ENCODE measurements at regions not wholly inside any gene's neighbourhood (a gene's known extent, or its start where the extent isn't known, plus 50 kb on each side); places are given as distances from the start of the nearest gene placed in this dataset.

DNA sequence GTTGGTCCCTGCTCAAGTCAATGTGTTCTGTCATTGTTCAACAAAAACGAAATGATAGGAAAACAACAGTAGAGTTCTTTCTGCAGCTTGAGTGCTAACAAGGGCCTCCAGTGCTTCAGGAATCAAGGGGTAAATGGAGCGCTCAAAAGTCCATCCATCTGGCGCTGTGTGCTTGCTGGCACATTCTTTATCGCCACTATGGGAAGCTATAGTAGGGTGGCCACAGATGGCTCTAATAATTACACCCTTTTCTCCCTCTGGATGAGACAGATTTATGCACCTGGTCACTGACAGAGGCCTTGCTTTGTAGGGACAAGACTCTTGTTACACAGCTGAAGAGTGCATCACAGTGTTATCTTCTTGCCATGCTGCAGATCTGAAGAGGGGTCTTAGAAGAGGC, 136.0 kb downstream of the GDAP2 start:
- no peak for TF ChIP-seq EZH2 (IDR thresholded peaks at IDR 0.05; ENCODE audit: borderline replicate concordance)
- no peak for TF ChIP-seq EZH2phosphoT487 (IDR thresholded peaks at IDR 0.05; ENCODE audit: low read depth, severe bottlenecking, unreplicated experiment)
- TF ChIP-seq, protein P1, sequence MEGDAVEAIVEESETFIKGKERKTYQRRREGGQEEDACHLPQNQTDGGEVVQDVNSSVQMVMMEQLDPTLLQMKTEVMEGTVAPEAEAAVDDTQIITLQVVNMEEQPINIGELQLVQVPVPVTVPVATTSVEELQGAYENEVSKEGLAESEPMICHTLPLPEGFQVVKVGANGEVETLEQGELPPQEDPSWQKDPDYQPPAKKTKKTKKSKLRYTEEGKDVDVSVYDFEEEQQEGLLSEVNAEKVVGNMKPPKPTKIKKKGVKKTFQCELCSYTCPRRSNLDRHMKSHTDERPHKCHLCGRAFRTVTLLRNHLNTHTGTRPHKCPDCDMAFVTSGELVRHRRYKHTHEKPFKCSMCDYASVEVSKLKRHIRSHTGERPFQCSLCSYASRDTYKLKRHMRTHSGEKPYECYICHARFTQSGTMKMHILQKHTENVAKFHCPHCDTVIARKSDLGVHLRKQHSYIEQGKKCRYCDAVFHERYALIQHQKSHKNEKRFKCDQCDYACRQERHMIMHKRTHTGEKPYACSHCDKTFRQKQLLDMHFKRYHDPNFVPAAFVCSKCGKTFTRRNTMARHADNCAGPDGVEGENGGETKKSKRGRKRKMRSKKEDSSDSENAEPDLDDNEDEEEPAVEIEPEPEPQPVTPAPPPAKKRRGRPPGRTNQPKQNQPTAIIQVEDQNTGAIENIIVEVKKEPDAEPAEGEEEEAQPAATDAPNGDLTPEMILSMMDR (IDR thresholded peaks at IDR 0.05; ENCODE audit: poor library complexity), result no peak
- Histone ChIP-seq H3K36me3 (replicated peaks; ENCODE audit: insufficient read depth, low read depth) (no peaks in the 10 kb centered on the region), H3K4me2 (no peak overlapping the region), H3K79me2 (no peaks in the 10 kb centered on the region), H3K4me1 (ENCODE audit: insufficient read depth) (no peaks in the 10 kb centered on the region), H3K4me3 (no peak overlapping the region), H3K9me3 (ENCODE audit: low read depth) (no peaks in the 10 kb centered on the region), H3K27me3 (no peaks in the 10 kb centered on the region), H4K20me1 (ENCODE audit: insufficient read depth, poor library complexity, severe bottlenecking) (no peaks in the 10 kb centered on the region), H2AFZ (no peak overlapping the region), H3K9me2 (replicated peaks; ENCODE audit: insufficient read depth) (no peaks in the 10 kb centered on the region), H3K27ac (no peak overlapping the region)
- no peak for DNase-seq (ENCODE audit: low spot score)
- whole genome bisulfite sequencing (ENCODE audit: low lambda C conversion rate, missing lambda C conversion rate), result 98% methylated on average over 4 of the region's 4 CpGs

DNA sequence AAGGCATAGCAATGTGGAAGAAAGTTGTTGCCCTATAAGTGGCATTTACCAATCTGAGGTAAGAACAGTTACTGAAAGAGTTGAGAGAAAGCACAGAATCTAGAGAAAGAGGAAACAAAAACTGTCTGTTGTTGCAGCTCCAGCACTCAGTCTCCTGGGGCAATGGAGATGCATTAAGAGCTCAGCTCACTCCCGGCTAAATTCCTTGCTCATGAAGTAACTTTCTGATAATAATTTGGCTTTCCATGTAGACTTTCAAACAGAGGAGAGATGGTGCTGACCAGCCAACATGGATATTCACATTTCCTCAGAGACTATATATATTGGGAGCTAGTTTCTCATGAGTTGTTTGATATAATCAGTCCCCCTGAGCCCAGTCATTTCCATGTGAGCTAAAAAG, 135.3 kb downstream of the GDAP2 start:
- no peak for DNase-seq (ENCODE audit: low spot score)
- 41% methylated on average over 1 of the region's 1 CpG for WGBS (ENCODE audit: low lambda C conversion rate, missing lambda C conversion rate)
- Histone ChIP-seq H3K27me3 (no peaks in the 10 kb centered on the region), H3K9me3 (ENCODE audit: low read depth) (no peaks in the 10 kb centered on the region), H2AFZ (no peak overlapping the region), H4K20me1 (ENCODE audit: insufficient read depth, poor library complexity, severe bottlenecking) (no peaks in the 10 kb centered on the region), H3K36me3 (replicated peaks; ENCODE audit: insufficient read depth, low read depth) (no peaks in the 10 kb centered on the region), H3K4me3 (no peak overlapping the region), H3K27ac (no peak overlapping the region), H3K4me2 (no peak overlapping the region), H3K9me2 (replicated peaks; ENCODE audit: insufficient read depth) (no peaks in the 10 kb centered on the region), H3K79me2 (no peaks in the 10 kb centered on the region), H3K4me1 (ENCODE audit: insufficient read depth) (no peaks in the 10 kb centered on the region)
- TF ChIP-seq EZH2 (IDR thresholded peaks at IDR 0.05; ENCODE audit: borderline replicate concordance) (no peak), EZH2phosphoT487 (IDR thresholded peaks at IDR 0.05; ENCODE audit: low read depth, severe bottlenecking, unreplicated experiment) (no peak)
- TF ChIP-seq, protein P1 (IDR thresholded peaks at IDR 0.05; ENCODE audit: poor library complexity), result no peak

DNA sequence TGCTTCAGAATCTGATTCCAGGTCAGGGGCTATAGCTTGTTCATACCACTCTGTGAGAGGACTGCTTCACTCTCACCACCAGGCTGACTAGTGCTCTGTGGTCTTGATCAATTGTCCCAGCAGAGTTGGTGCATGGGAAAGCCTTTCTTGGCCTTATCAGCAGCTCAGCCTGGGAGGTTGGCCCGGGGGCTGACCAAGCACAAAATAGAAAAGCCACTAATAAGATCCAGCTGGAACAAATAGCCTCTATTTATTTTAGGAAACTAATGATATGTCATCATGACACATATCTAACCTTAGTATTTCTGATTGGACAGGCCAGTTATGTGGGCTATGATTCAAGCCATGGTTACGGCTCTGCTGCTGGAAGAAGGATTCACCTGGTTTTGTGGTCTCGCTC, 134.2 kb downstream of the GDAP2 start:
- Histone ChIP-seq H3K79me2 (no peaks in the 10 kb centered on the region), H3K4me1 (ENCODE audit: insufficient read depth) (no peaks in the 10 kb centered on the region), H3K27ac (no peak overlapping the region), H2AFZ (no peak overlapping the region), H3K9me2 (replicated peaks; ENCODE audit: insufficient read depth) (no peaks in the 10 kb centered on the region), H4K20me1 (ENCODE audit: insufficient read depth, poor library complexity, severe bottlenecking) (no peaks in the 10 kb centered on the region), H3K4me3 (no peak overlapping the region), H3K9me3 (ENCODE audit: low read depth) (no peaks in the 10 kb centered on the region), H3K36me3 (replicated peaks; ENCODE audit: insufficient read depth, low read depth) (no peaks in the 10 kb centered on the region), H3K4me2 (no peak overlapping the region), H3K27me3 (no peaks in the 10 kb centered on the region)
- TF ChIP-seq, protein P1 (IDR thresholded peaks at IDR 0.05; ENCODE audit: poor library complexity), result no peak
- TF ChIP-seq EZH2phosphoT487 (IDR thresholded peaks at IDR 0.05; ENCODE audit: low read depth, severe bottlenecking, unreplicated experiment), result no peak
- no peak for TF ChIP-seq EZH2 (IDR thresholded peaks at IDR 0.05; ENCODE audit: borderline replicate concordance)
- 71% methylated on average over 3 of the region's 3 CpGs for WGBS (ENCODE audit: low lambda C conversion rate, missing lambda C conversion rate)
- no peak for DNase-seq (ENCODE audit: low spot score)

DNA sequence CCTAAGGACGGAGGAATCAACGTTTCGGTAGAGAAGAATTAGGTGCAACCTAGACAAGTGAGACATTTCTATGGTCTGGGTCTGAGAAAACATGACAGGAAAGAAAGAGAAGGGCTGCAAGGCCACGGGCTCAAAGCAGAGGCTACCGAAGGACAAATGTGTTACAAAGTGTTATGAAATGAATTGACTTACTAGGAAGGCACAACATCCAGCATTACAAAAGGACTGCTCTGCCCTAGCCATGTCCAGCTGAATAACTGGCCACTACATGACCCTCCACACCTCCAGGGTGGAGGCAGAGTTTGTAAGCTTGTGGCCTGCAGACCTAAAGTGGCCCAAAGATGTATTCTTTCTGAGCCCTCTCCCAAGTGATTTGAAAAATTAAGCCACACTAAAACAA, 133.6 kb downstream of the GDAP2 start:
- no peak overlapping the region for H3K27ac ChIP-seq
- WGBS (ENCODE audit: low lambda C conversion rate, missing lambda C conversion rate), result 85% methylated on average over 5 of the region's 5 CpGs
- H3K27me3 ChIP-seq, result no peaks in the 10 kb centered on the region
- H3K9me3 ChIP-seq (ENCODE audit: low read depth), result no peaks in the 10 kb centered on the region
- H3K36me3 ChIP-seq (replicated peaks; ENCODE audit: insufficient read depth, low read depth), result no peaks in the 10 kb centered on the region
- no peak overlapping the region for H2AFZ ChIP-seq
- no peak overlapping the region for H3K4me2 ChIP-seq
- H3K79me2 ChIP-seq, result no peaks in the 10 kb centered on the region
- no peaks in the 10 kb centered on the region for H3K4me1 ChIP-seq (ENCODE audit: insufficient read depth)
- no peak for DNase-seq (ENCODE audit: low spot score)
- H4K20me1 ChIP-seq (ENCODE audit: insufficient read depth, poor library complexity, severe bottlenecking), result no peaks in the 10 kb centered on the region
- H3K9me2 ChIP-seq (replicated peaks; ENCODE audit: insufficient read depth), result no peaks in the 10 kb centered on the region
- TF ChIP-seq EZH2phosphoT487 (IDR thresholded peaks at IDR 0.05; ENCODE audit: low read depth, severe bottlenecking, unreplicated experiment) (no peak), EZH2 (IDR thresholded peaks at IDR 0.05; ENCODE audit: borderline replicate concordance) (no peak)
- TF ChIP-seq, protein P1 (IDR thresholded peaks at IDR 0.05; ENCODE audit: poor library complexity), result no peak
- H3K4me3 ChIP-seq, result no peak overlapping the region

All from hepatocyte (in vitro differentiated cells).